ENCODE measurements at regions not wholly inside any gene's neighbourhood (a gene's known extent, or its start where the extent isn't known, plus 50 kb on each side); places are given as distances from the start of the nearest gene placed in this dataset.

DNA sequence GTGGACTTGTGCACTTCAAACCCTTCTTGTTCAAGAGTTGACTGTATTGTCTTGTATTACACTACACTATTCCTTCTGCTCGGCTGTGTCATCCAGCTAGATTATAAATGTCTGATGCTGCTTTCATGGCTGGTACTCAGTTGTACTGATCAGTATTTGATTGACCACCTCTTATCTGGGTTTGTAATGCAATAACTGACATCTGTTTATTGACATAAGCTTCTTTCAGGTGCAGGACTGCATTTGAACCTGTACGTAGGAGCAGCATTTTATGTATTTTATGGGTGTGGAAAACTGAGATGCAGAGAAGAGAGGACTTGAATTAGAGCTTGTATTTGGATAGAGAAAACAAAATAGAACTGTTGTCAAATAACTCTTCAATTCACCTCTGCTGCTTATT is 309.2 kb downstream of the FGF9 start:
- Histone ChIP-seq H4K91ac (ENCODE audit: insufficient read depth, low read depth, low read length) (no peak overlapping the region), H2AK9ac (replicated peaks; ENCODE audit: low read depth, low read length, poor library complexity) (no peak overlapping the region), H2AK5ac (ENCODE audit: low read depth, low read length) (no peak overlapping the region), H3K4ac (ENCODE audit: low read depth, low read length) (no peak overlapping the region), H3K4me3 (ENCODE audit: insufficient read depth, low read depth, low read length) (no peak overlapping the region), H3K79me1 (ENCODE audit: low read depth in 1 of 2, low read length in 2 of 2) (no peaks in the 10 kb centered on the region), H3K4me1 (ENCODE audit: control insufficient read depth, insufficient read depth, low read length) (peaks cover 12% of the 10 kb centered on the region), H3K23ac (ENCODE audit: low read depth, low read length) (no peak overlapping the region), H3K56ac (ENCODE audit: extremely low read depth, insufficient read depth, low read length) (no peak overlapping the region), H3K14ac (replicated peaks; ENCODE audit: low read depth, low read length) (no peak overlapping the region), H3K18ac (ENCODE audit: low read depth, low read length) (peak overlapping the region; percentile 45; the same call in 1 of the 2 replicates), H4K20me1 (ENCODE audit: insufficient read depth, low read length) (no peaks in the 10 kb centered on the region), H3K9ac (ENCODE audit: low read depth, low read length) (no peak overlapping the region), H4K8ac (ENCODE audit: low read depth in 2 of 2, low read length in 2 of 2) (no peak overlapping the region), H3K36me3 (ENCODE audit: control insufficient read depth, insufficient read depth, low read length) (no peaks in the 10 kb centered on the region), H2BK20ac (ENCODE audit: low read depth, low read length) (0 out of 2 replicates have a peak overlapping the region, but pooled peaks have one; percentile 33), H2BK120ac (ENCODE audit: low read depth, low read length) (no peak overlapping the region), H3K4me2 (ENCODE audit: low read depth, low read length) (no peak overlapping the region), H3K27ac (ENCODE audit: insufficient read depth, low read length) (no peak overlapping the region), H3K27me3 (ENCODE audit: control insufficient read depth, insufficient read depth, low read length) (no peaks in the 10 kb centered on the region), H2BK15ac (ENCODE audit: low read depth, low read length) (no peak overlapping the region; the same call in 2 of the 3 replicates), H3K9me1 (ENCODE audit: insufficient read depth, low read length) (peaks cover 3% of the 10 kb centered on the region), H4K5ac (ENCODE audit: low read depth, low read length) (no peak overlapping the region), H3K9me3 (ENCODE audit: control insufficient read depth, insufficient read depth, low read length) (no peaks in the 10 kb centered on the region), H2BK5ac (ENCODE audit: low read depth, low read length, poor library complexity, severe bottlenecking) (no peak overlapping the region), H2AFZ (replicated peaks; ENCODE audit: low read length, poor library complexity) (no peak overlapping the region)
- TF ChIP-seq, protein P1, sequence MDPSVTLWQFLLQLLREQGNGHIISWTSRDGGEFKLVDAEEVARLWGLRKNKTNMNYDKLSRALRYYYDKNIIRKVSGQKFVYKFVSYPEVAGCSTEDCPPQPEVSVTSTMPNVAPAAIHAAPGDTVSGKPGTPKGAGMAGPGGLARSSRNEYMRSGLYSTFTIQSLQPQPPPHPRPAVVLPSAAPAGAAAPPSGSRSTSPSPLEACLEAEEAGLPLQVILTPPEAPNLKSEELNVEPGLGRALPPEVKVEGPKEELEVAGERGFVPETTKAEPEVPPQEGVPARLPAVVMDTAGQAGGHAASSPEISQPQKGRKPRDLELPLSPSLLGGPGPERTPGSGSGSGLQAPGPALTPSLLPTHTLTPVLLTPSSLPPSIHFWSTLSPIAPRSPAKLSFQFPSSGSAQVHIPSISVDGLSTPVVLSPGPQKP (IDR thresholded peaks at IDR 0.05; ENCODE audit: borderline replicate concordance, low read depth, low read length) = no peak
- TF ChIP-seq RFX5 (IDR thresholded peaks at IDR 0.05; ENCODE audit: low read depth, low read length) = no peak
- ChIA-PET CTCF (no interaction called here), POLR2A (ENCODE audit: unreplicated experiment) (no interaction called here)
- in situ Hi-C loops (cut with MboI; ENCODE audit: low sequenced_read_pairs) (no loop called here), dilution Hi-C loops (cut with HindIII; ENCODE audit: low sequenced_read_pairs, unreplicated experiment) (no loop called here), intact Hi-C loops (cut with micrococcal nuclease) (no loop called here)
- WGBS, 2 experiments (ENCODE audit: extremely low coverage in 2 of 2, insufficient read length in 1 of 2) = no CpG with 5 or more reads among the region's 2 CpGs
- no TSS peak for BruUV-seq (replicated peaks)
- DNase-seq = no peak
- ATAC-seq (ENCODE audit: low read depth) = no peak
